Vagina (tissue), 2 donors: ENCODE measurements at regions not wholly inside any gene's neighbourhood (a gene's known extent, or its start where the extent isn't known, plus 50 kb on each side); places are given as distances from the start of the nearest gene placed in this dataset.

Experiments
- CTCF ChIP-seq, 3 experiments: fragments of 450-650 bp in 2 of 3; fragments of 200-600 bp in 1 of 3; sonication (generic) in 1 of 3; IDR thresholded peaks; one replicate each; pipeline ENCODE4 v1.5.1; 2017 to 2019; ENCODE audit warnings: antibody characterized with exemption in 3 of 3, mild to moderate bottlenecking in 2 of 3, moderate library complexity in 2 of 3
- POLR2A ChIP-seq, 2 donors: fragments of 450-650 bp; IDR thresholded peaks; one replicate each; pipeline ENCODE4 v1.6.1; 2017; ENCODE audit warnings: antibody characterized with exemption in 2 of 2, mild to moderate bottlenecking in 2 of 2, moderate library complexity in 2 of 2
- POLR2AphosphoS5 ChIP-seq, 2 donors: sonication (generic); formaldehyde crosslinking; IDR thresholded peaks; one replicate each; pipeline ENCODE4 v1.9.0; 2017; ENCODE audit warnings: antibody characterized with exemption in 2 of 2, mild to moderate bottlenecking in 2 of 2, low read depth in 1 of 2; ENCODE audit not compliant: insufficient read depth in 1 of 2

GRCh38 chr4:38570647-38571276 is 93.2 kb upstream of the KLF3 start:
- TF ChIP-seq CTCF (IDR thresholded peaks at IDR 0.05) = no peak
- TF ChIP-seq POLR2A (IDR thresholded peaks at IDR 0.05) = no peak
- TF ChIP-seq POLR2AphosphoS5 (IDR thresholded peaks at IDR 0.05; ENCODE audit: insufficient read depth in 1 of 2, low read depth in 1 of 2) = no peak
